OCI-LY7 (cell line): ENCODE measurements at regions not wholly inside any gene's neighbourhood (a gene's known extent, or its start where the extent isn't known, plus 50 kb on each side); places are given as distances from the start of the nearest gene placed in this dataset.

Experiments
- BruUV-seq: library from RNA; stranded (reverse); fragments of 400-500 nt; replicated peaks from 2 replicates; lab custom pipeline; 2021; lab: Mats Ljungman, UMichigan
- CTCF ChIA-PET: fragments of 300-600 bp; sonication (Branson Sonifier 250); formaldehyde crosslinking; loops from one replicate; lab custom pipeline; 2022; ENCODE audit warnings: antibody characterized with exemption; ENCODE audit not compliant: unreplicated experiment; lab: Charles Lee
- POLR2A ChIA-PET: fragments of 300-600 bp; sonication (Branson Sonifier 250); formaldehyde crosslinking; loops from one replicate; lab custom pipeline; 2022; ENCODE audit warnings: antibody characterized with exemption; lab: Charles Lee
- DNase-seq: peaks from one replicate; pipeline ENCODE4 v3.0.0-alpha.2; 2015; ENCODE audit warnings: low spot score
- H2AFZ ChIP-seq: fragments of 200-600 bp; sonication (generic), shearing (Covaris generic); 2 replicates; pipeline ENCODE4 v1.6.1; 2014; ENCODE audit warnings: mild to moderate bottlenecking, antibody characterized with exemption, low read length, moderate library complexity
- H3K27ac ChIP-seq: fragments of 200-600 bp; sonication (generic); 2 replicates; pipeline ENCODE4 v1.5.1; 2014; ENCODE audit warnings: mixed run types, low read depth, mild to moderate bottlenecking, moderate library complexity, low read length, inconsistent platforms; ENCODE audit not compliant: poor library complexity, severe bottlenecking
- H3K36me3 ChIP-seq: fragments of 200-600 bp; sonication (generic); 2 replicates; pipeline ENCODE4 v1.6.1; 2014; ENCODE audit warnings: mild to moderate bottlenecking, antibody characterized with exemption, low read length, moderate library complexity, mixed read lengths; ENCODE audit not compliant: insufficient read depth
- H3K4me1 ChIP-seq: fragments of 200-600 bp; sonication (generic); 2 replicates; pipeline ENCODE4 v1.5.1; 2014; ENCODE audit warnings: mild to moderate bottlenecking, low read length; ENCODE audit not compliant: insufficient read depth, poor library complexity, severe bottlenecking
- H3K4me2 ChIP-seq: fragments of 200-600 bp; sonication (generic); 2 replicates; pipeline ENCODE4 v1.6.1; 2014; ENCODE audit warnings: mild to moderate bottlenecking, low read length
- H3K4me3 ChIP-seq: fragments of 200-600 bp; sonication (generic); 2 replicates; pipeline ENCODE4 v1.5.1; 2014; ENCODE audit warnings: mild to moderate bottlenecking, low read depth, low read length; ENCODE audit not compliant: poor library complexity, severe bottlenecking
- H3K79me2 ChIP-seq: fragments of 200-600 bp; sonication (generic); 2 replicates; pipeline ENCODE4 v1.6.1; 2016; ENCODE audit warnings: low read depth, mild to moderate bottlenecking, low read length, moderate library complexity, mixed read lengths; ENCODE audit not compliant: insufficient read depth
- H3K9me2 ChIP-seq: fragments of 200-600 bp; sonication (generic); 2 replicates; pipeline ENCODE4 v1.6.1; 2016; ENCODE audit warnings: mild to moderate bottlenecking, low read length, mixed read lengths; ENCODE audit not compliant: insufficient read depth
- H3K9me3 ChIP-seq: fragments of 200-600 bp; sonication (generic); 2 replicates; pipeline ENCODE4 v1.6.1; 2014; ENCODE audit warnings: mild to moderate bottlenecking, mixed run types, low read length, mixed read lengths
- H4K20me1 ChIP-seq: fragments of 200-600 bp; sonication (generic); 2 replicates; pipeline ENCODE4 v1.6.1; 2014; ENCODE audit warnings: mild to moderate bottlenecking, antibody characterized with exemption, low read length, moderate library complexity, mixed read lengths; ENCODE audit not compliant: insufficient read depth
- EZH2phosphoT487 ChIP-seq: fragments of 200-600 bp; sonication (generic); IDR thresholded peaks from 2 replicates; pipeline ENCODE4 v1.6.1; 2018; ENCODE audit warnings: low read depth, borderline replicate concordance, mild to moderate bottlenecking, mixed run types, antibody characterized with exemption, low read length, moderate library complexity, mixed read lengths
- intact Hi-C: fragments of 100-400 bp; cut with micrococcal nuclease; formaldehyde crosslinking; loops from one replicate; pipeline ENCODE4 v1.10.0; 2022; ENCODE audit not compliant: unreplicated experiment
- TF ChIP-seq, protein P1 (sequence below): fragments of 200-600 bp; sonication (generic); conservative IDR thresholded peaks from 2 replicates; pipeline ENCODE4 v1.5.1; 2014; ENCODE audit warnings: mild to moderate bottlenecking, antibody characterized with exemption, low read length, moderate library complexity, mixed read lengths

DNA sequence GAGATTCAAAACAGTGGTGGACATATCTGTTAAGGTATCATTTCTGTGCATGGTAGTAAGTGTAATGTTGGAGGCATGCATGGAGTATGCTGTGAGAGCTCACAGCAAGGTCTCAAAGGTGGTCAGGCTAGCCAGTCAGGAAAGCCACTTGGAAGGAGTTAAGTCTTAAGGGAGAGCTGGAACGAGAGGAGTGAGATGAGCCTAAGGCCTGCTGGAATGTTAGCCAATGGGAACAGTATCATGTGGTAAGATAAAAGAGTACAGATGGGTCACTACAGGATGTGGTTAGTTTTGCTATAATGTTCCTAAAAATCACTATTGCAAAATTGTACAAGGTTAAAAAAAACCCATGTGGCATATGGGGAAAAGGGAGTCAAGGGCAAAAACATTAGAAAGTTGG is 311.7 kb upstream of the E2F7 start:
- TF ChIP-seq EZH2phosphoT487: no peak
- TF ChIP-seq, protein P1, sequence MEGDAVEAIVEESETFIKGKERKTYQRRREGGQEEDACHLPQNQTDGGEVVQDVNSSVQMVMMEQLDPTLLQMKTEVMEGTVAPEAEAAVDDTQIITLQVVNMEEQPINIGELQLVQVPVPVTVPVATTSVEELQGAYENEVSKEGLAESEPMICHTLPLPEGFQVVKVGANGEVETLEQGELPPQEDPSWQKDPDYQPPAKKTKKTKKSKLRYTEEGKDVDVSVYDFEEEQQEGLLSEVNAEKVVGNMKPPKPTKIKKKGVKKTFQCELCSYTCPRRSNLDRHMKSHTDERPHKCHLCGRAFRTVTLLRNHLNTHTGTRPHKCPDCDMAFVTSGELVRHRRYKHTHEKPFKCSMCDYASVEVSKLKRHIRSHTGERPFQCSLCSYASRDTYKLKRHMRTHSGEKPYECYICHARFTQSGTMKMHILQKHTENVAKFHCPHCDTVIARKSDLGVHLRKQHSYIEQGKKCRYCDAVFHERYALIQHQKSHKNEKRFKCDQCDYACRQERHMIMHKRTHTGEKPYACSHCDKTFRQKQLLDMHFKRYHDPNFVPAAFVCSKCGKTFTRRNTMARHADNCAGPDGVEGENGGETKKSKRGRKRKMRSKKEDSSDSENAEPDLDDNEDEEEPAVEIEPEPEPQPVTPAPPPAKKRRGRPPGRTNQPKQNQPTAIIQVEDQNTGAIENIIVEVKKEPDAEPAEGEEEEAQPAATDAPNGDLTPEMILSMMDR: no peak
- H3K79me2 ChIP-seq: no peaks in the 10 kb centered on the region
- H3K36me3 ChIP-seq: no peaks in the 10 kb centered on the region
- no peaks in the 10 kb centered on the region for H4K20me1 ChIP-seq
- intact Hi-C loops: no loop called here
- BruUV-seq: no TSS peak
- CTCF ChIA-PET: no interaction called here
- no peak overlapping the region for H3K4me3 ChIP-seq
- no peak overlapping the region for H3K4me2 ChIP-seq
- H2AFZ ChIP-seq: no peak overlapping the region
- no peaks in the 10 kb centered on the region for H3K9me2 ChIP-seq
- H3K9me3 ChIP-seq: no peaks in the 10 kb centered on the region
- no peak for DNase-seq
- POLR2A ChIA-PET: no interaction called here
- no peaks in the 10 kb centered on the region for H3K4me1 ChIP-seq
- no peak overlapping the region for H3K27ac ChIP-seq

DNA sequence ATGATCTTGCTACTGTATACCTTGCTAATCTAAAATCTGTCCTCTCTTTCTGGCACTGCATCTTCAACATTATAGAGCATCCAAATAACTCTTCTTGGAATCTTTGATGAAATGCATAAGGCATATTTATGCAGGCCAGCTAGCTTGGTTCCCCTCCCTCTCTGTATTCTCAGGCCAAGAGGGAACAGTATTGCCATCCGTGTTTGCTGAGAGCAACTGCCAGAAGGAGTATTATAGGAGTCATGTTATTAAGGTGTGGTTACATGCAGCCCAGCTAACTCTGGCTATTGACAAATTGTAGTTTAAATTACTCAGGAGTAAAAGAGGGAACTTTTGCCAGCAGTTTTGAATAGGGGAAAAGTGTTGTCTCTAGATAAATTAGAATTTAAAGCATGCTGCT is 309.3 kb upstream of the E2F7 start:
- no TSS peak for BruUV-seq
- CTCF ChIA-PET: no interaction called here
- H4K20me1 ChIP-seq: no peaks in the 10 kb centered on the region
- no peak overlapping the region for H3K27ac ChIP-seq
- no peaks in the 10 kb centered on the region for H3K36me3 ChIP-seq
- H3K79me2 ChIP-seq: no peaks in the 10 kb centered on the region
- intact Hi-C loops: no loop called here
- no peak for DNase-seq
- H3K4me3 ChIP-seq: no peak overlapping the region
- no peak overlapping the region for H3K4me2 ChIP-seq
- H3K4me1 ChIP-seq: no peaks in the 10 kb centered on the region
- no peaks in the 10 kb centered on the region for H3K9me3 ChIP-seq
- TF ChIP-seq, protein P1: no peak
- TF ChIP-seq EZH2phosphoT487: no peak
- no peaks in the 10 kb centered on the region for H3K9me2 ChIP-seq
- H2AFZ ChIP-seq: no peak overlapping the region
- POLR2A ChIA-PET: interaction anchor here (0.6 to 1.5 kb wide), 2 partner anchors 25 to 1980 kb away, joined by 3 to 4 read pairs; no protein-coding TSS in a partner anchor

DNA sequence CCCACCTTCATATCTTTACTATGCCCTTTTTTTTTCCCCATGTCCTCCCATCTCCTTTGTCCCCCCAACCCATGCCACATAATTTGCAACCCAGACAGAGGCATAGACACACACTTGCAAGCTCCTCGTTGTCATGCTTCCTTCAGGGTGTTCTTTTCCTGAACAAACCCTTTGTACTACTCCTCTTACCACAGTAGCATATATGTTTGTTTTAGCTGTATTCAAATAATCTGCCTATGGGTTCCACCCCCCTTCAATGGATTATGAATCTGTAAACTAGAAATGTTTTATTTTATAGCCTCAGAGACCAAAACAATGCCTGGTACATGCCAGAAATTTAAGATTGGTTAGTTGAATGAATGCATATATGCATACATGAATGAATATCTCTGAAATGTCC is 307.1 kb upstream of the E2F7 start:
- Histone ChIP-seq H3K4me3 (no peak overlapping the region), H4K20me1 (no peaks in the 10 kb centered on the region), H2AFZ (no peak overlapping the region), H3K4me2 (no peak overlapping the region), H3K9me3 (no peaks in the 10 kb centered on the region), H3K9me2 (no peaks in the 10 kb centered on the region), H3K79me2 (no peaks in the 10 kb centered on the region), H3K36me3 (no peaks in the 10 kb centered on the region), H3K4me1 (no peaks in the 10 kb centered on the region), H3K27ac (no peak overlapping the region)
- ChIA-PET POLR2A (no interaction called here), CTCF (no interaction called here)
- TF ChIP-seq, protein P1: no peak
- no peak for TF ChIP-seq EZH2phosphoT487
- intact Hi-C loops: no loop called here
- DNase-seq: no peak
- no TSS peak for BruUV-seq
